OCI-LY7 (cell line): ENCODE measurements at regions not wholly inside any gene's neighbourhood (a gene's known extent, or its start where the extent isn't known, plus 50 kb on each side); places are given as distances from the start of the nearest gene placed in this dataset.

Experiments
- CTCF ChIP-seq: fragments of 200-600 bp; sonication (generic); conservative IDR thresholded peaks from 2 replicates; pipeline ENCODE4 v1.5.1; 2014; ENCODE audit warnings: mild to moderate bottlenecking, antibody characterized with exemption, low read length, moderate library complexity, mixed read lengths
- EZH2phosphoT487 ChIP-seq: fragments of 200-600 bp; sonication (generic); IDR thresholded peaks from 2 replicates; pipeline ENCODE4 v1.6.1; 2018; ENCODE audit warnings: low read depth, borderline replicate concordance, mild to moderate bottlenecking, mixed run types, antibody characterized with exemption, low read length, moderate library complexity, mixed read lengths

- TF ChIP-seq CTCF (no peak), EZH2phosphoT487 (no peak)
Measured at GRCh38 chr7:124284937-124285336, 252.1 kb upstream of the TMEM229A start.
